ENCODE measurements at regions not wholly inside any gene's neighbourhood (a gene's known extent, or its start where the extent isn't known, plus 50 kb on each side); places are given as distances from the start of the nearest gene placed in this dataset.
"Not testable (repeated sequence)": the region's sequence is repeated elsewhere in the genome, so short reads cannot be mapped to it uniquely, and the experiment has no call there.

- not testable (repeated sequence) for DNase-seq (ENCODE audit: low read depth)
Observed at GRCh38 chr10:47166808-47167581, 133.0 kb upstream of the GDF10 start.

DNA sequence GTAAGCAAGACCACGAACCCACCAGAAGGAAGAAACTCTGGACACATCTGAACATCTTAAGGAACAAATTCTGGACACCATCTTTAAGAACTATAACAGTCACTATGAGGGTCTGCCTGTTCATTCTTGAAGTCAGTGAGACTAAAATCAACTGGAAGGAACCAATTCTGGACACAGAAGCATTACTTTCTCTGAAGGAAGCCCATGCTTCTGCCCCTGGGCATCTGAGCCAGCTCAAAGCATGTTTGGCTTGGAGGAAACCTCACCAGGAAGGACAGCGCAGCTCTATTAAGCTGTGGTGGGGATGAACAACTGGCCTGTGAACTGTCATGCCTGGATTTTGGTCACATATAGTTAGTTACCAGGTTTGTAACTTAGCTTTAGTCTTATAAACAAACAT lies 132.4 kb upstream of the GDF10 start:
- DNase-seq (ENCODE audit: low read depth) = no peak

- no peak for DNase-seq (ENCODE audit: low read depth)
Observed at GRCh38 chr10:47169581-47169980, 130.4 kb upstream of the GDF10 start.

DNA sequence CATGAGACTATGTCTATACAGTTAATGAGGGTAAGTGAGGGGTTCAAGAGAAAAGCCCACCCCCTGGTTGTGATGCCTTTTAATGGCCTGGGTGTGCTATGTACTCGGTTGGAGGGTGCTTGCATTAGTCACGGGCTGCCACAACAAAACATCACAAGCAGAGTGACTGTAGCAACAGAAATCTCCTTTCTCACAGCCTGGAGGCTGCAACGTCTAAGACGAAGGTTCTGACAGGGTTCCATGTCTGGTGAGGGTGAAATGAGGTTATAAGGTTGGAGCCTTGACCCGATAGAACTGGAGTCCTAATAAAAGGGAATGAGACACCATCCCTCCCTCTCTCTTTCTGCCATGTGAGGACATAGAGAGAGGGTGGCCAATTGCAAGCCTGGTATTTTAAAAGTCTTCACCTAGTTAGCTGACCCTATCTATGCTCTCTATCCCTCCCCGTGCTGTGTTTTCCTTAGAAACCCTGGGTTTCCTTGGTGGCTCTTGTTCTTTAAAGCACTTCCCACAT lies 126.0 kb upstream of the GDF10 start:
- no peak for DNase-seq (ENCODE audit: low read depth)

DNA sequence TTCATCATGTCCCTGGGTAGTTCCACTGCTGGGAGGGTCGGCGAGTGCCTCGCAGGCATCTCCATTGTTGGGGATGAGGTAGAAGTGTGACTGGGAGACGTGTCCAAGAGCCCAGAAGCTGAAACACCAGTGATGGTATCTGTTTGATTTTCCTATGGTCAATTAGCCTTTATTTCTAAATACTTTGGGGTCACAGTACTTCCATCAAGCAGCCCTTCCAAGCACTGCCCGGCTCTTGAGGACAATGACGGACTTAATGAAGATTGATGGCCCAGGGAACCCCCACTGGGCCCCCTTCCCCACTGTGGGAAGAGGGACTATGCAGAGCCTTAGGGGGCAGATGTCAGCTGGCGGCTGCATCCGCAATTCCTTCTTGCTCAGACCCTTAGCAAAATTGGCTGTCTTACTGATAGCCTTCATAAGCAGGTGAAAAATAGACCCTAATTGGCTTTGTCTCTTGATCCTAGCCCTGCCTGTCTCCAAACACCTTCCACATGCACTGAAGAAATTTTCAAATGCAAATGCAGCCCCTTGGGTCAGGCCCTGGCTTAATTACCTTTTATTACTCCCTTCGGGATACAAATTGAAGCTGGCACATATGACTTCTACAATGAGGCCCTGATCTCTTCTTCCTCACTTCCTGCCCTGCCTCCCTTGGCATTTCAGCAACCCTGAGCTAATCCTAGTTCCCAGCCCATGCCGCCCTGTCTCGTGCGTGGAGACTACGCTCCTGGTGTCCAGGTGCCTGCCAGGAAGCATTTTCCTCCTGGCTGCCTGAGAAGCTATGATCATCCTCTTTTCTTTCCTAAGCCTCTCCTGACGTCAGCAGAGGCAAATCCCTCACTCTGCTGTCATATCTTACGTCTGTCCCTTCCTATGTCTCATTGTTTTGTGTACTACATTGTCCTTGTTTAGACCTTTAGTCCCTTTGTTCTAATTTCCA lies 124.5 kb upstream of the GDF10 start:
- DNase-seq (ENCODE audit: low read depth) = no peak

GRCh38 chr10:47176206-47176902 lies 123.6 kb upstream of the GDF10 start:
- no peak for DNase-seq (ENCODE audit: low read depth)

DNA sequence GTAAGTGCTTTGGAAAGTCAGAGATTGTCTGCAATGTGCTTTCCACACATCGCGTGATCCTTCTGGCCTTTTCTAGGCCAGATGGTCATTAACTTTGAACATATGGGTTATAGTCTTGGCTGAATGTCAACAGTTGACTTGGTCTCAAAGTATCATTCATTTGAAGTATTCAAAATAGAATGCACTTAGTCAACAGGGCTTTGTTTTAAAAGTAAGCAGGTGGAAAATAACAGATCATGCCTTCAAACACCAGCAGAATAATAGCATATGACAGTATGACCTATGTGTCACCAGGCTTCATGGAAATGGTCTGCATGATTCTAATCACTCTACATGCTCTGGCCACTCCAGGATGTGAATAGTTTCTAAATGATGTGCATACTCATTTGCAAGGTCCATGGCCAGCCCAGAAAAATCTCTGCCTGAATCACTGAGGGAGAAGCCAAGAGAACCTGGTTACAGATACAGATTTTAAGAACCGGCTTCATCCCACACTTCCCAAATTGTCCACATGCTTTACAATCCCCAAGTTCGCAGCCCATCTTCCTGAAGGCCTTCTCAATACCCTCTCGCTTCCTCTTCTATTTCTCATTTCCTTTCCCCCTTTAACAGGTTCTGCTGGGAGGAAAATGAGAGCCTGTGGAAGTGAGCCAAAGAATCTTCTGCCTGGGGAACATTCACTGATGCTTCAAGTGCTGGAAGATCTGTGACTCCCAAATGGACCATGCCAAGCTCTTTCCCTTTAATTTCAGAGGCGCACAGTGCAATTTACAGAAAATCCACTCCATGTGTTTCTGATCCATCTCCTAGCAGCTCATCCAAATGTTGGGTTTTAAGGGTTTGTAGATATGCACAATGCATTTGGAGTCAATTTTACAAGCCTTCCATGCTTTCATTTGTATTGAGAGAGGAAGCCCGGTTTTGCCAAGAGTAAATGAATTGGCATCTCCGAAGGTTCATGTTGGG lies 122.8 kb upstream of the GDF10 start:
- DNase-seq (ENCODE audit: low read depth) = no peak

DNA sequence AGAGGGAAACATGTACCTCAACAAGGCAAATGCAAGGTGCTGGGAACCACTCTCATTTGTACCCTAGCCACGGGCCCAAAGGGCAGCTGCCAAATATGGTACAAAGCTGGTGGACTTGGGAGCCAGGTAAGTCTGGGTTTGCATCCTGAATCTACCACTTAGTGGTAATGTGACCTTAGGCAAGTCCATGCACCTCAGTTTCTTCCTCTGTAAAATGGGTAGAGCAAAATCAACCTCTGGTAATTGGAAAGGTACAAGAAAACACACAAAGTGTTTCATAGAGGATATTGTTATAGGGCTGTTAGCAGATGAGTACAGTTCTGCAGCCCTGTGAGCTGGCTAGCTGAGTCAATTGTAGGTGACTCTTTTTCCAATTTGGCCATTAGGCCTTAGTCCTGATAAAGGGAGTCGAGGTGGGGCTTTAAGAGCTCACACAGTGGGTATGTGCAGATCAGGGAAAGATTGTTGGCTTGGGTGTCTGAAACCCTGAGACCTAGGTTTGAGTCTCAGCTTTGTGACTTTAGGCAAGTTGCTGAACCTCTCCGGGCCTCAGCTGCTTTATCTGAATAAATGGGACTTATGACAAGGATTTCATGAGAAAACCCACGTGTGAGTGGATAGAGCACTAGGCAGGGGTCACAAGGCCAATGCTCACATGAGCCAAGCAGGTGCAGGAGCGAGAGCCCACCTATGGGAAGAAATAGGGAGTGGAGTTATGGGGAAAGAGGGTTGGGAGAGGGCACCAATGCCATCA lies 121.3 kb upstream of the GDF10 start:
- no peak for DNase-seq (ENCODE audit: low read depth)

GRCh38 chr10:47179291-47179647 lies 120.7 kb upstream of the GDF10 start:
- no peak for DNase-seq (ENCODE audit: low read depth)

GRCh38 chr10:47181052-47181849 lies 118.7 kb upstream of the GDF10 start:
- no peak for DNase-seq (ENCODE audit: low read depth)

DNA sequence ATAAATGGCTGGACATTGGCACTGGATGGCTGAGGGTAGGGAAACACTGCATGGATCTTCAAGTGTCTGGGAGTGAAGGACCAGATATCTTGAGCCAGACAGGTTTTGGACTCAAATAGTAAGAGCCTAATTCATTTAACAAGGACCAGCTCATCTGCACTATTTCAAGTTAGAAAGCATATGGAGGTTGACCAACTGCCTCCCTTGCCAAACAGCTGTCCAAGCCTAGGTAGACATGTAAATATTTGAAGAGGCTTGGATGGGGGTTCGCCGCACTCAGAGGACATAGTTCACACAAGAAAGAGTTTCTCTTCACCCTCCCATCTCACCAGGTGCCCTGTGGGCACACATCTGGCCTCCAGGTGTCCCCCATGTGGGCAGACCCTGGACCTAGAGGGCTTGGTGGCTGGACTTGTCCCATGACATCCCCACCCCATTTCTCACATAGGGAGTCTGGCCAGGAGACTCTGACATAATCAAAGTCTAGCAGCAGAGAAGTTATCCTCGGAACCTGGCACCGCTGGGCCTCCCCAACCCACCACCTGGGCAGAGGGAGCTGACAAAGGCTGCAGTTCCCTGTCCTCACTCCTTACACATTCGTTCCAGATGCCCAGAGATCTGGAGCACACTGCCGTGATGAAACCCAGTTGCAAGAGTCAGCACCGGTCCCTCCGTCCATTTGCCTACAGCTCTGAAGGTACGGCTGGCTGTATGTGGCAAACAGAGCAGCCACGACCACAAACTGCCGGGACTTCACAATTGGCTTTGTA lies 116.9 kb upstream of the GDF10 start:
- no peak for DNase-seq (ENCODE audit: low read depth)

GRCh38 chr10:47183704-47184041 lies 116.3 kb upstream of the GDF10 start:
- DNase-seq (ENCODE audit: low read depth) = no peak

DNA sequence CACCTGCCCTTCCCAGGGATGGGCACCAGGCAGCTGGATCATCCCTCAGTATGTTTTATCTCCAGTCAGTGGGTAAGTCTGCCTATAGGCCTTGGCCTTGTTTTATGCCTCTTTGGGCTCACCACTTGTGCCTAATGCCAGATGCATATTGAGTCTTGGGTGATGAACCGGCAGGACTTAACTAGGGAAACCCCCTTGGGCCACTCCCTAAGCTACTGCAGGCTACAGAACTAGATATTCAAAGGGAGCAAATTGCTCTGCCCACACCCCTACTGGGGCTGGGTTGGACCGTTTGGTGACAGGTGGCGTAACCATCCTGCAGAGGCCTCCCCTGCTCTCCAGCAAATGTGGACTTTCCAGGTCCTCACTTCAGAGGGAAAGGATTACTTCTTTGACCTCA lies 115.7 kb upstream of the GDF10 start:
- DNase-seq (ENCODE audit: low read depth) = no peak

DNA sequence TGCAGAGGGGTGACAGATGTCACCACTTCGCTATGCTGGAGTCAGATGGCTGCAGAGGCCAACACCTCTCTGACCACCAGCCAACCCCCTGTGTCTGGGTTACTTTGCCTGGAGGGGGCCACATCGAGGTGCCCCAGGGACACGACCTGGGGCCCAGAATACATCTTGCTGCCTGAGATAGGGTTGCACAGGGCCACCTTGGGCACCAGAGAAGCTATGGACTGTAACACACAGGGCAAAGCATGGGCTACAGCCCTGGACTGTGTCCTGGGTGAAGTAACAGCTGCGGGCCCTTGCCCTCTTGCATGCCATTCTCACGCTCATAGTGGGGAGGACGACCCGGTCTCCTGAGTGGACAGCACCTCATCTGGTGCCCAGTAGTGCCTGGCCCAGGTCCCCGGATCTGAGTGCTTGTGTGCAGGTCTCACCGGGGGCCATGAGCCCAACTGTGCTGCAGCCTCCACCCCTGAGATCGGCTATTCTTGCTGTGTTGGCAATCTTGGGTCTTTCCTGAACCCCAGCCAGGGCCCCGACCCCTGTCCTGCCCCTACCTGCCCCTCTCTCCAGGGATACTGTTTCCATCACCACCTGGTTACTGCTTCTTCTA lies 115.2 kb upstream of the GDF10 start:
- DNase-seq (ENCODE audit: low read depth) = no peak

- DNase-seq (ENCODE audit: low read depth) = no peak
Observed at GRCh38 chr10:47186941-47187340, 113.1 kb upstream of the GDF10 start.

GRCh38 chr10:47187592-47187991 lies 112.4 kb upstream of the GDF10 start:
- no peak for DNase-seq (ENCODE audit: low read depth)

- DNase-seq (ENCODE audit: low read depth) = no peak
Observed at GRCh38 chr10:47188156-47188555, 111.8 kb upstream of the GDF10 start.

- no peak for DNase-seq (ENCODE audit: low read depth)
Observed at GRCh38 chr10:47189802-47190201, 110.2 kb upstream of the GDF10 start.

DNA sequence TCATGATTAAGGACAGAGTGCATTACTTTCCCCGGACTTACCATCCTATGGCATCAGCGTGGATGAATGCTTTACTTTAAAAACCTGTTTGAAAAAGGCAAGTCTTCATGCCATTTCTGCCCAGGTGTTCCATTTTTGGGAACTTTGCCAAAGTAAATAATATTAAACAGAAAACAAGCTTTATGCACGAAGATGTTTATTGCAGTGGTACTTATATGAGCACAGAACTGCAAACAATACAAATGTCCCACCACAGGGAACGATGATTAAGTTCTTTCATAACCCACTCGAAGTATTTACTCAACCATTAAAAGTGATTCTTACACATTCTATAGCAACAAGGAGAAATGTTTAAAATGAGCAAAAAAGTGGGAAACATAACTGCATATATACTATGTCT lies 109.7 kb upstream of the GDF10 start:
- no peak for DNase-seq (ENCODE audit: low read depth)
